ENCODE measurements at regions not wholly inside any gene's neighbourhood (a gene's known extent, or its start where the extent isn't known, plus 50 kb on each side); places are given as distances from the start of the nearest gene placed in this dataset.

GRCh38 chr17:73783945-73784603, 139.8 kb upstream of the SDK2 start:
- H3K36me3 ChIP-seq (ENCODE audit: insufficient read depth, low read length) = no peaks in the 10 kb centered on the region
- H3K4me1 ChIP-seq (ENCODE audit: insufficient read depth, low read length, severe bottlenecking) = no peaks in the 10 kb centered on the region
- no peaks in the 10 kb centered on the region for H3F3A ChIP-seq (ENCODE audit: insufficient read depth, low read length)
- H3K9ac ChIP-seq (ENCODE audit: low read length) = no peak overlapping the region
- H3K4me2 ChIP-seq (ENCODE audit: low read length) = no peak overlapping the region
- no peak overlapping the region for H2AFZ ChIP-seq (ENCODE audit: low read length)
- no peak overlapping the region for H3K27ac ChIP-seq (ENCODE audit: low read depth, low read length, poor library complexity, severe bottlenecking)
- H4K20me1 ChIP-seq (ENCODE audit: insufficient read depth, low read length) = no peaks in the 10 kb centered on the region
- TF ChIP-seq CTCF (IDR thresholded peaks at IDR 0.05; ENCODE audit: low read length) (no peak), EZH2 (IDR thresholded peaks at IDR 0.05; ENCODE audit: borderline replicate concordance, low read length) (no peak)
- no peak overlapping the region for H3K4me3 ChIP-seq (ENCODE audit: low read depth, low read length, poor library complexity, severe bottlenecking)
- H3K9me3 ChIP-seq (ENCODE audit: low read length) = no peaks in the 10 kb centered on the region
- H3K27me3 ChIP-seq (ENCODE audit: insufficient read depth, low read length) = no peaks in the 10 kb centered on the region; the same call in 1 of the 2 replicates
- H3K79me2 ChIP-seq (ENCODE audit: insufficient read depth, low read length) = no peaks in the 10 kb centered on the region
- H3K9me2 ChIP-seq (ENCODE audit: low read depth, low read length) = no peaks in the 10 kb centered on the region

DNA sequence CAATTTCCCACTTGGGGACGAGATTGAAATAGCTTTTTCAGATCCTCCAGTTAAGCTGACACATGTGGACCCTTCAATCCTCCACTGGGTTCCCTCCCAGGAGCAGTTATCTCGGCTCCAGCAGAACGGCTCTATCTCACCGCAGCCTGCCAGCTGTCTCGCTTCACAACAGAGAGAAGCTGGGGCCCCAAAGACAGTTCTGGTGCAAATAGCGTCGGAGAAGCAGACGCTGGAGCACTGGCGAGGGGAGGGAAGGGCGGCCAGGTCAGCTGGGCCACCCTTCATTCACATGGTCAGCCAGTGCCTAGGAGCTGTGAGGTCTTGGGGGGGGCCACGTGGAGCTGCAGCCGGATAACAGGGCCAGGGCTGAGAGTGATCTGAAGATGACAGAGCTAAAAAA, 141.3 kb upstream of the SDK2 start:
- H3F3A ChIP-seq (ENCODE audit: insufficient read depth, low read length) = no peaks in the 10 kb centered on the region
- no peaks in the 10 kb centered on the region; the same call in 1 of the 2 replicates for H3K27me3 ChIP-seq (ENCODE audit: insufficient read depth, low read length)
- no peak overlapping the region for H3K27ac ChIP-seq (ENCODE audit: low read depth, low read length, poor library complexity, severe bottlenecking)
- no peaks in the 10 kb centered on the region for H3K9me3 ChIP-seq (ENCODE audit: low read length)
- no peak overlapping the region for H3K4me3 ChIP-seq (ENCODE audit: low read depth, low read length, poor library complexity, severe bottlenecking)
- H3K36me3 ChIP-seq (ENCODE audit: insufficient read depth, low read length) = no peaks in the 10 kb centered on the region
- H4K20me1 ChIP-seq (ENCODE audit: insufficient read depth, low read length) = no peaks in the 10 kb centered on the region
- no peaks in the 10 kb centered on the region for H3K79me2 ChIP-seq (ENCODE audit: insufficient read depth, low read length)
- H3K4me2 ChIP-seq (ENCODE audit: low read length) = no peak overlapping the region
- no peak overlapping the region for H3K9ac ChIP-seq (ENCODE audit: low read length)
- H3K4me1 ChIP-seq (ENCODE audit: insufficient read depth, low read length, severe bottlenecking) = no peaks in the 10 kb centered on the region
- TF ChIP-seq CTCF (IDR thresholded peaks at IDR 0.05; ENCODE audit: low read length) (no peak), EZH2 (IDR thresholded peaks at IDR 0.05; ENCODE audit: borderline replicate concordance, low read length) (no peak)
- no peaks in the 10 kb centered on the region for H3K9me2 ChIP-seq (ENCODE audit: low read depth, low read length)
- no peak overlapping the region for H2AFZ ChIP-seq (ENCODE audit: low read length)

DNA sequence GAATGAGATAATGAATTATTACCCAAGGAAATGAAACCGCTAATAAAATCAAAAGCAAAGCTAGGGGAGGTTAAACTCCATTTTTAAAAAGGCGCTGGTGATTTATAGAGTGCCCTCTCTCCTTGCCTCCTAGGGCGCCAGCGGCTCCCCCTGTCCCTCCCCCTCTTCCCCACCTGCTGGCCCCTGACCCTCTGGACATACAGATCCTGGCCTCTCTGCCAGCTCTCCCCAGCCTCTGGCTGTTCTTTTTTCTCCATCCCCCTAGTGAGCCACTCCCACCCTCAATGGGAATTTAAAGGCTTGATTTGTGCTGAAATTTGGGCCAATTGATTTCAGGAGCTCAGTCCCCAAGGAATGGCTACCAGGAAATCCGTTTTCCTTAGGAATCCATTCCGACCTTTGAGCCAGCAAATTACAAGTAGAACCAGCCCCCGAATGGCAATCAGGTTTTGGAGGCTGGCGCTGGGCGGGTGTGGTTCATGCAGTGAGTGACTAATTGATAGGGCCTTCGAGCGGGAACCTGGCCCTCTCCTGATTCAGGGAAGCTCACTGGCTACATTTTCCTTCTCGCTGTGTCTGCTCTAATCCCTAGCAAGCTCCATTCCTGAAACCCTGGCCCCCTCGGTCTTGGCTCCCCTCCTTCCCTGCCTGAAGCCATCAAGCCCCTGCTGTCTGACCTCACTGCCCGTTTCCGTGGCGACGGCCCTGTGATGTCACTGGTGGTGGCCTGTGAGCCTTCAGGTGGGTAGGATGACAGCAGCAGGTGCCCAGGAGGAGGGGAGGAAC, 141.9 kb upstream of the SDK2 start:
- no peak overlapping the region for H3K9ac ChIP-seq (ENCODE audit: low read length)
- H3F3A ChIP-seq (ENCODE audit: insufficient read depth, low read length) = no peaks in the 10 kb centered on the region
- H3K4me2 ChIP-seq (ENCODE audit: low read length) = no peak overlapping the region
- H4K20me1 ChIP-seq (ENCODE audit: insufficient read depth, low read length) = no peaks in the 10 kb centered on the region
- no peaks in the 10 kb centered on the region; the same call in 1 of the 2 replicates for H3K27me3 ChIP-seq (ENCODE audit: insufficient read depth, low read length)
- no peak overlapping the region for H3K4me3 ChIP-seq (ENCODE audit: low read depth, low read length, poor library complexity, severe bottlenecking)
- no peak overlapping the region for H3K27ac ChIP-seq (ENCODE audit: low read depth, low read length, poor library complexity, severe bottlenecking)
- H3K36me3 ChIP-seq (ENCODE audit: insufficient read depth, low read length) = no peaks in the 10 kb centered on the region
- TF ChIP-seq EZH2 (IDR thresholded peaks at IDR 0.05; ENCODE audit: borderline replicate concordance, low read length) (no peak), CTCF (IDR thresholded peaks at IDR 0.05; ENCODE audit: low read length) (no peak)
- no peaks in the 10 kb centered on the region for H3K9me2 ChIP-seq (ENCODE audit: low read depth, low read length)
- H3K4me1 ChIP-seq (ENCODE audit: insufficient read depth, low read length, severe bottlenecking) = no peaks in the 10 kb centered on the region
- H3K9me3 ChIP-seq (ENCODE audit: low read length) = no peaks in the 10 kb centered on the region
- no peak overlapping the region for H2AFZ ChIP-seq (ENCODE audit: low read length)
- H3K79me2 ChIP-seq (ENCODE audit: insufficient read depth, low read length) = no peaks in the 10 kb centered on the region

Data from OCI-LY1 (cell line).